ENCODE measurements at regions not wholly inside any gene's neighbourhood (a gene's known extent, or its start where the extent isn't known, plus 50 kb on each side); places are given as distances from the start of the nearest gene placed in this dataset.
"Not testable (repeated sequence)": the region's sequence is repeated elsewhere in the genome, so short reads cannot be mapped to it uniquely, and the experiment has no call there.

DNA sequence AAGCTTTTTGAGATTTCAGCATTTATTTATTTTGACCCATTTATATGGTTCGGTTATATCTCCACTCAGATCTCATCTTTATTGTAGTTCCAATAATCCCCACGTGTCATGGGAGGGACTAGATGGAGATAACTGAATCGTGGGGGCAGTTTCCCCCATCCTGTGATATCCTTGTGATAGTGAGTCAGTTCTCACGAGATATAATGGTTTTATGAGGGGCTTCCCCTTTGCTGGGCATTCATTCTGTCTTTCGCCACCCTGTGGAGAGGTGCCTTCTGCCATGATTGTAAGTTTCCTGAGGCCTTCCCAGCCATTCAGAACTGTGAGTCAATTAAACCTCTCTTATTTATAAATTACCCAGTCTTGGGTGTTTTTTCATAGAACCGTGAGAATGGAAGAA, 96.5 kb upstream of the PCSK1 start:
- DNase-seq (ENCODE audit: low read depth) = no peak

DNA sequence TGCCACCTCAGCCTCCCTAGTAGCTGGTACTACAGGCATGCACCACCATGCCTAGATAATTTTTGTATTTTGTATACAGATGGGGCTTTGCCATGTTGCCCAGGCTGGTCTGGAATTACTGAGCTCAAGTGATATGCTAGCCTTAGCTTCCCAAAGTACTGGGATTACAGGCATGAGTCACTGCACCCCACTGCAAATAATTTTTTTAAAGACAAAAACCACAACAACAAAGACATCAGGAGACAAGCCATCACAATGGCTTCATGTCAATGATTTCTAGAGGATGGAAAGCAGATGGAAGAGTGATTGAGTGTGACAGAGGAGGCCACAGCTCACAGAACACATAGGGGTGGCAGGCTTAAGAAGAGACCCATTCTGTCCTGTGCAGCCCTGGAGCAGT, 97.9 kb upstream of the PCSK1 start:
- no peak for DNase-seq (ENCODE audit: low read depth)

DNA sequence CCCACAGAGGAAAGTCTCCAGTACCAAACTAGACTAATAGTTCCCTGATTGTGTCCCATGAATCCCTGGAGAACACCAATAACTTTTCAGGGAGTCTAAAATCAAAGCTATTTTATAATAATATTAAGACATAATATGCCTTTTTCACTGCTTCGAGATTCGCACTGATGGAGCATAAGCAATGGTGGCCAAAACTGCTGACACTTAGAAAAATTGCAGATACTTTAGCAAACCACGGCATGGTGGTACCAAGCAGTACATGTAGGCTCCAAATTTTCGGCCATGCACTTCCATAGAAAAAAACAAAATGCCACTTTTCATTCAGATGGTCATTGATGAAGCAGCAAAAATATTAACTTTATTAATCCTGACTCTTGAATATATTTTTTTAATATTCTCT, 100.3 kb upstream of the PCSK1 start:
- DNase-seq (ENCODE audit: low read depth) = no peak

DNA sequence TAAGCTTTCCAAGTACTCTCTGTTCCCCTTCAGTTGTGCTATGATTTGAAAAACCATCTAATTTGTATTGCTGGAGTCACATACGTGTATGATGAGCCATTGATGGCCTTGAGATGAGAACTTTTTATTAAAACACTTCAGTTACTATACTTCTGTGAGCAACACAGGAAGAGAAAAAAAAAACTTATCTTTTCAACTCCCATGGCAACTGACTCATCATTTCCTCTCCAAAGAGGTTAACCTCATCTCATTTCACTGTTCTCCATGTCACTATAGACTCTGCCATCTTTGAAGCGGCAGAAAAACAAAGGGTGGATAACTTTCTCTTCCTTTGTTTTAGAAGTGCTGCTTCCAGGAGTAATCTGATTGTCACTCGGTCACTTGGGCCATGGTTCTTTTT, 104.3 kb upstream of the PCSK1 start:
- peak; percentile 5 for DNase-seq (ENCODE audit: low read depth)

DNA sequence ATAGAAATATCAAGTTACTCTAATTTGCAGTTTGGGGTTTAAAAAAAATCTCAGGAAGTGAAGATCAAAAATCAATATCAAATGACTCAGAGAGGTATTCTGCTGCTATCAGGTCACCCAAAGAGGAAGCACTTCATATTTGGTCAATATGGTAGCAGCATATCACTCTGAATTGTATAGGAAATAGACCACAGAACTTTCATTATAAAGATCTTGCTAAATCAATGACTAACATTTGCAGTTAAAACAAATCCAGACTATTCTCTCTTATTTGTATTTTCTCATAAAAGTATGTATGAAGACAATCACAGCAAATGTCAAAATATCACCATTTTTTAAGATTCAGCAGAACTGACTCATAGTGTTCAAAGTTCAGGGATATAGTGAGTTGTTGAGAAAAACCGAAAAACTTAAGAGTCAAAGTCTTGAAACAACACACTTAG, 105.8 kb upstream of the PCSK1 start:
- DNase-seq (ENCODE audit: low read depth) = no peak

DNA sequence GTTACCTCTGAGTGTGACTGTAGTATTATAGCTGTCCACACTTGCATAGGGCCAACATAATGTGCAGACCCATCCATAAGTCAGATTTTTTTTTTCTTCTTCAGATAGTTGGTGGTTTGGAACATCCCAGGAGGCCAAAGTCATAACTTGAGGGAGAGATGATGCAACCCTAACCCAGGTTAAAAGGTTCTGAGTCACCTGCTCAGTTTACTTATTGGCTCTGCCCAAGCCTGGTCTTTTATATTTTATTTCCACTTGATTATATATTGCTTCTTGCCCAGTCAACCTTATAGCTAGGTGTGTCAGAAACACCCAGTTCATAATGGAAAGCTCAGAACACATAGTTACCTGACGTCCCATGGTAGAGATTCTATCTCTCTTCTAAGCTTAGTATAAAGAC, 113.1 kb upstream of the PCSK1 start:
- DNase-seq (ENCODE audit: low read depth) = no peak

DNA sequence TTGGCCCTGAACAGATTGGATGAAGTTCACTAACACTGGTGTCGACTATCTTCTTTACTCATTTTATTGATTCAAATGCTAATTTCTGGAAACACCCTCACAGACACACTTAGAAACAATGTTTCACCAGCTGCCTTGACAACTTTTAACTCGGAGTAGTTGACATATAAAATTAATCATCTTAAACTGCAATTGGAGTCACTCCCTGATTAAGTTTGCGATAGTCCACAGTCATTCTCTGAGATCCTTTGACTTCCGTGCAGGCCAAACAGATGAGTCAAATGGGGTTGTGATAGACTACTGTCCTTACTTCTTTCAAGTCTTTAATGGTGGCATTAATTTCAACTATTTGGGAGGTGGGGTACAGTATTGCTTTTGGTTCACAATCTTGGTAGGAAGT, 114.4 kb upstream of the PCSK1 start:
- no peak for DNase-seq (ENCODE audit: low read depth)

DNA sequence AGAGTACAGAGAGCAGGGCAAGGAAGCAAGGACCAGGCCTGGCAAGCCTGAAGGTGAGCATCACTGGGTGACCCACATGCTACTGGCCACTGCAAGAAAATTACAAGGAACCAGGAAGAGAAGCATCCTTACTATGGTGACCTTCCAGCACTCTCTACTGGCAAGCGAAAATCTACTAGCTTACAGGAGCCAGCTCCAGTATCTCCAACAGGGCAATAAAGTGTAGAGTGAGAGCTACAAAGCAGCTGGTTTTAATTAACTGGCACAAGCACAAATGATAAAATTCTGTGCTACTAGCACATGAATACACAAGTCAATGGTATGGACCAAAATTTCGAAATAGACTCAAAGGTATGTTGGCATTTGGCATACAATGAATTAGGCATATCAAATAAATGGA, 113.3 kb upstream of the CAST start:
- DNase-seq (ENCODE audit: low read depth) = no peak

DNA sequence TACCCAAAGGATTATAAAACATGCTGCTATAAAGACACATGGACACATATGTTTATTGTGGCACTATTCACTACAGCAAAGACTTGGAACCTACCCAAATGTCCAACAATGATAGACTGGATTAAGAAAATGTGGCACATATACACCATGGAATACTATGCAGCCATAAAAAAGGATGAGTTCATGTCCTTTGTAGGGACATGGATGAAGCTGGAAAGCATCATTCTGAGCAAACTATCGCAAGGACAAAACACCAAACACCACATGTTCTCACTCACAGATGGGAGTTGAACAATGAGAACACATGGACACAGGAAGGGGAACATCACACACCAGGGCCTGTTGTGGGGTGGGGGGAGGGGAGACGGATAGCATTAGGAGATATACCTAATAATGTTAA, 101.3 kb upstream of the CAST start:
- DNase-seq (ENCODE audit: low read depth) = not testable (repeated sequence)

DNA sequence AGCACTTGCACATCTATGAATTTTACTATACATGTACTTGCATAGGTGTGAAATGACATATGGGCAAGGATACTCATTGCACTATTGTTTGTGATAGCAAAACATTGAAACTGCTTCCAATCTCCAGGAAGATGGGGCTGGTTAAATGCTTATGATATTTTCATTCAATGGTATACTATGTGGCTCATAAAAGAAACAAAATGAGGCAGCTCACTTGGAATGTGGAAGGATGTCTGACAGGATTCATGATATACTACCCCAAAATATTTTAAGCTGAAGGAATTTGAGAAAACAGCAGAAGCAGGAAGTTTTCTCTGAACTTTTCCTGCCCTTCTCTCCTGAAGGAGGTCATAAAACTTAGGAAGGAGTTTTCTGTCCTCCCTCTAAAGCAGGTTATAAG, 99.6 kb upstream of the CAST start:
- no peak for DNase-seq (ENCODE audit: low read depth)

DNA sequence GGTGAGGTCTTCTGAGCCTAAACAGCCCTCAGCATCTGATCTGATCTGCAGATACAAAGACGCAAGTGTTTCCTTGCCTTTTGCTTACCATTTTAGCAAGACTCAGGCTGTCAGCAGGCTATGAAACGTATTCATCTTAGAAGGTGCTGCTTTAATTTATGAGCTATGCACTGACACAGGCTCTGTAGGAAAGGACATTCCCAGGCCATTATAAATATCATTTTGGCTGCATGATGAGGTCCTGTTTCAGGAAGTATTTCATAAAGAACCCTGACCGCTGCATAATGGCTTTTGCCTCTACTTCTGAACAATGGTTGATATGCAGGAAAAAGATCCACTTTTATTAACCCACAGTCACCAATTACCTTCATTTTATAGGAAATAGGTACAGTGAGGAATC, 98.4 kb upstream of the CAST start:
- DNase-seq (ENCODE audit: low read depth) = no peak

DNA sequence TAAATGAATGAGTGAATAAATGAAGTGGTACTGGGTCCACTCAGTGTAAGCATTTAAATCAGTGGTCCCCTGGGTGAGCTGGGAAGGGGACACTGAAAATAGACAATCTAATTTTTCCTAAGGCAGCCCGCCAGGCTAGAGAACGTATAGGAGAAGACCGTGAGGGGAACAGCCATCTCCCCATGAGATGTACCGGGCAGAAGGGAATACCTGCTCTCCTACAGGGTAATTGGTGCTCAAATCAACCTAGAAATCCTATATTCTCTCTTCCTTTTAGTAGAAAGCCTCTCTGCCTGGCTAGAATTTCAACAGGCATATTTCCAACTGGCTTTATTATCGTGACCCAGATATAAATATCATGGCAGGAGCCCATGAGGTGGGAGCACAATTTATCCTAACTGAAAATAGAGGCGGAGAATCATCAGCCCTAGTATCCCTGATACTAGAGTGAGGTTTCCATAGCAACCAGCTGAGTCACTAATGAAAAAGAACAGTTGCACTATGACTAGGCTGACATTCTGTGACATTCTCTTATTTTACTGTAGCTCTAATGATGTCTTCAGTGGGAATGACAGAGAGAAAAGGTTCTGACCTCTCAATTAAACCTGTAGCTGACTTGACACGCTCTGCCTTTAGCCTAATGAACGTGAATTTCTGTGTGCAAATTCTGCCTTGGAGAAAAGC, 96.5 kb upstream of the CAST start:
- no peak for DNase-seq (ENCODE audit: low read depth)

DNA sequence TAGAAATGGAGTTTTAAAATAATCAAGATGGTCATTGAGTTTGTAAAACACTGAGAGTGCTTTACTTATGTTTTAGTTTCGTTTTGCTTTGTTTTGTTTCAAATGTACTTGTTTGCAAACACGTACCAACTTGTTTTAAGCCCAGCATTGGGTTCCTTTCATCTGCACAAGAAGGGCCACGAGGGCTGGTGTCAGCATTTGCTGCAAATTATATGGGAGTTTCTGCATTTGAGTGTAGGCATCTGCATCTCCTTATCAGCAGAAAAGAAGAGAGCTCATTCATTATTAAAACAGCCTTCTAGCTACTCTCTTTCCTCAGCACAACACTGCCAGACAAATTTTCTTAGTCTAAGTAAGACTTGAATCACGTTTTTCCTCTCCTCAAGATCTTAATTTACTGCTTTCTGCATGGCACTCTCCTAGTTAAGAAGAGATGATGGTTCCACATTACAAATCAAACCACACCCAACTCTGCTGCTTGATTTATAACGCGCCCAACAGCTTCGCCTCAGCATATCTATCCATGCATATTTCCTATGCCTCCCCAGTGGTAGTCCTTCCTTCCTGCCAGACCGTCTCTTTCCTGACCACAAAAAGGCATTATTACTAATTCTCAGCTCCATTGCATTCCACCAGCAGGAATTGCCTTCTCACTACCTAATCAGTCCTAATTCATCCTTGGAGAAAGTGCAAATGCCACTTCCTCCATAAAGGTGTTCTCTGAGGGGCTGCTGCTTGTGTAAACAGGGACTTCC, 95.2 kb upstream of the CAST start:
- peak; percentile 9 for DNase-seq (ENCODE audit: low read depth)

DNA sequence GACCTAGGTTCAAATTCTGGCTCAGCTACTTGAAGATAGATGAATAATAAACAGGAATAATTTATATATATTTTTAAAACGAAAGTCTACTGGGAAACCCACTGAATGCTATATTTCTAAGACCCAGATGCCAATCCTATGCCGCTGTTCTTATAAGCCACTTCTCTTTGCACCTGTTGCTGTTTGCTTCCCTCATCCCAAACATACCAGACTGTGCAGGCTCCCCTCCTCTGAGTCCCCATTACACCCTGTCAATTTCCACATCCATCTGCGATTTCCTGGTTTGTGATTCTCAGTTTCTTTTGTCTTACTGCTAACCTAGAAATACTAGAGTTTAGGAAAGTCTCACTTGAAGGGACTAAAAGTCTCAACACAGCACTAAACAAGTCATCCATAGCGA, 92.8 kb upstream of the CAST start:
- no peak for DNase-seq (ENCODE audit: low read depth)

DNA sequence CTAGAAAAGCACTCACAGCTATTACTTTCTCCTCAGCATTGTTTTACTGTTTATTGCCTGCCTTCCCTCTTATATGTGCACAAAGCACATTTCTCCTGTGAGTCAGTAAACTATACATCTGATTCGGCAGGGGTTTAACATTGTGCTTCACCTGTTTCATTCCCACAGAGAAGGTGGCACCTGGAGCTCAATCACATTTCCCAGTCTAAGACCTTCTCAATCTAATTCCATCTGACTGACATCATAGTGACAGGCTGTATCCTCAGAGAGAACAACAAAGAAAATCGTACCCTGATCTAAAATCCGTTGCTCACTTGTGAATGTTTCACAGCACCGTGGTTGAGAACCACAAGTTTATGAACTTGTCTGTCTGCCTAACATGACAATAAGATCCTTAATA, 92.4 kb upstream of the CAST start:
- DNase-seq (ENCODE audit: low read depth) = no peak

DNA sequence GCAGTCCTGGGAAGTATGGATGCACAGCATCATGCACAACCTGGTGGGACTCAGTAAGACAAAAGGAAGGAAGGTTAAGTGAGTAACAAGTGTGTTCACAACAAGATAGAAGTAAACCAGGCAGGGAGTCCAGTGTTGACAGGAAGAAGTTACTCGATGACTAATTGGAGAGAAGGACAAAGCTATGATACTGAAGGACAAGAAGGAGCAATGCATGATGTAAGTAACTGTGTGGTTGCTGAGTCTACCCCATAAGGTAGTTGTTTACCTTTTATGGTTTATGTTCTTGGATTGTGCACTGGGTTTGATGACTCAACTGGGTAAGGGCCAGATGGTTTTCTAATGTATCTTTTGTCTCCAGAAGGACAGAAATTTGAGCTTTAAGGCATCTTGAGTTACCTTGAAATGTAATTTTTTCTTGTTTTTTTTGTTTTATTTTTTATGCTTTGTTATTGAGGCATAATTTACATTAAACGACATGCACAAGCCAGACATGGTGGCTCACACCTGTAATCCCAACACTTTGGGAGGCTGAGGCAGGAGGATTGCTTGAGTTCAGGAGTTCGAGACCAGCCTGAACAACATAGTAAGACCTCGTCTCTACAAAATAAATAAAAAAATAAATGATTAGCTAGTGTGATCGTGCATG, 89.2 kb upstream of the CAST start:
- no peak for DNase-seq (ENCODE audit: low read depth)

DNA sequence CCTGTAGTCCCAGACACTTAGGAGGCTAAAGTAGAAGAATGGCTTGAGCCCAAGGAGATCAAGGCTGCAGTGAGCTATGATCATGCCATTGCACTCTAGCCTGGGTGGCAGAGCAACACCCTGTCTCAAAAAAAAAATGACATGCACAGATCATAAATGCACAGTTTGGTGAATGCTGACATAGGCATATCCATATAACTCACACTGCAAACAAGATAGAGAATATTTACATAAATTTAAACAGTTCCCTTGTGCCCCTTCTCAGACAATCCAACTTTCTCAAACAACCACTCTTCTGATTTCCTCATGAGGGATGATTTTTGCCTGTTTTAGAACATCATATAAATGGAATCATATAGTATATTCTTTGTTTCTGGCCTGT, 88.7 kb upstream of the CAST start:
- no peak for DNase-seq (ENCODE audit: low read depth)

DNA sequence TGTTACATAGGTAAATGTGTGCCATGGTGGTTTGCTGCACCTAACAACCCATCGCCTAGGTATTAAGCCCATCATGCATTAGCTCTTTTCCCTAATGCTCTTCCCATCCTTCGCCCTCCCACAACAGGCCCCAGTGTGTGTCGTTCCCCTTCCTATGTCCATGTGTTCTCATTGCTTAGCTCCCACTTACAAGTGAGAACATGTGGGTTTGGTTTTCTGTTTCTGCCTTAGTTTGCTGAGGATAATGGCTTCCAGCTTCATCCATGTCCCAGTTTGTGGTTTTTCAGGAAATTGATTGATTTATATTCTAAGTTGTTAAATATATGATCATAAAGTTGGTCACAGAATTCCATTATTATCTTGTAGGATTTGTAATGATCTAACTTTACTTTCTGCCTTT, 85.3 kb upstream of the CAST start:
- DNase-seq (ENCODE audit: low read depth) = no peak

DNA sequence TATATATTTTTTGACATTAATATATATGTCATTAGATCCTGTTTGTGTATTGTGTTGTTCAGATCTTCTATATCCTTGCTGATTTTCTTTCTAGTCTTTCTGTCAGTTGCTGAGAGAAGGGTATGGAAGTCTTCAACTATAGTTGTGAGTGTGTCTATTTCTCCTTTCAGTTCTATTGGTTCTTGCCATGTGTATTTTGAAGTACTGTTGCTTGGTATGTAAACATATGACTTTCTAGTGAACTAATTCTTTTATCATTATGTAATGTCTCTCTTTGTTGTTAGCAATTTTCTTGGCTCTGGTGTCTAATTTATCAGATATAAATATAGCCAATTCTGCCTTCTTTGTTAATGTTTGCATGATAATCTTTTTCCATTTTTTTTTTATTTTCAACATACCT, 84.3 kb upstream of the CAST start:
- no peak for DNase-seq (ENCODE audit: low read depth)

DNA sequence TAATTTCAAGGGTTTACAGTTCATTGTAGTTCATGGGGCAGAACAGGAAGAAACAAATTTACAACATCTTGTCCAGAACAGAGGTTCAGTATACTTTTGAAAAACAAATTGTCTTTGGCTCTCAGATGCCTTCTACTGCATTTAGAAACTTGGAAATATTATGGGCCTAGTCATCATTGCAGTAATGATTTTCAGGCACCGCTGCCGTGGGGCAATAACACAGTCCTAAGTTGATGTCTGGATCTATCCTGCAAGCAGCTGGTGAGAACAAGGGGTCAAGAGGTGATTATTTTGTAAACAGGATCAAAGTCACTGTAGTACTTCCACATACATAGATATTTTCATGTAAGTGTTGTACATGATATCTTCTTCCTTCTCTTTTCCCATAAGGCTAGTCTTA, 82.5 kb upstream of the CAST start:
- DNase-seq (ENCODE audit: low read depth) = no peak

DNA sequence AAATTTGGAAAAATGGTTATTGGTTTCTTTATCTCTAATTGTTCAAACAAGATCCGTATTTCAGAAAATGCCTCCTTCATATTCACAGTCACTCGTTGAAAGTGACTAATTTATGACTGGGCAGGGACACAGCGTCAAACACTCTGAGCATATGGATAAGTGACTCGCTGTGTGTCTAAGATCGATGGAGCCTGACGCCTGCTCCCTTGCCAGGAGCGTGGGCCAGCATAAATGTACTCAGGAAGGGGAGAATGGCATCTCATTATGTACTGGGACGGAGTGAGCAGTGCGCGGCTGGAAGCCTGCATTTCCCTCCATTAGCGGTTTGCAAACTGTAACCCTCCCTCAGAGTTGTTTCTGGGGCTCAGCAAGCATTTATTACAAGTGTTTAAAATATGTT, 79.8 kb upstream of the CAST start:
- DNase-seq (ENCODE audit: low read depth) = no peak

DNA sequence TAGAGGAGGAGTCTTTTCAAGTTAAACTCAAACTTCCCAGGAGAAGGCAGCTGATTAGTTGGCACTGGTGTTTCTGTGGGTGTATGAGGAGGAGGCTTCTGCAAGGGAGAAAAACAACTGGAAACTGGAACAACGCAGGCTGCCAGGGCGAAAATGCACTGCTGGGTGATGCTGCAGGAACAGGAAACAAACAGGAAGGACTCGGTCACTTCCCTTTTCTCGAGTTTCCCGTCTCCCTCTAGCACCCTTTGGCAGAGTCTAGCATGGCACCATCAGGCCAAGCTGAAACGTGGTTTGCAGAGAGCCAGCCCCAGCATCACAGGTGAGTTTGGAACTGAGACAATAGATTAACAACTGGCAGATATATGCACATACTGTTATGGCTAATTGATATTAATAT, 77.5 kb upstream of the CAST start:
- DNase-seq (ENCODE audit: low read depth) = no peak

DNA sequence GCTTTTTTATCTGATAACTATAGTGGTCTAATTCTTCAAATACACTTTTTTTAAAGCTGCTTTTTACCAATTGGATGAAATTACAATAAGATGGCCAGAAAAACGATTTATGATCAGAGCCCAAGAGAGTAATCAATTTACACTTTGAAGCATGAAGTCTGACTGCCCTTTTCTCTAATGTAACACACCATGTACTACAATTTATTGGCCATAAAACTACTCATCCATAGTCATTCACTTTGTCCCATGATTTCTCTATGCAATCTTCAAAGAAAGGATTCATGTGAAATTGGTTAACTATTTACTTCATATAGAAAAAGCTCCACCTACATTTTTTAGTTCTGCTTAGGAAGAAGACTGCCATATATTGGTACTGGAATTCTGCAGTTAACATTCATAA, 73.6 kb upstream of the CAST start:
- no peak for DNase-seq (ENCODE audit: low read depth)

DNA sequence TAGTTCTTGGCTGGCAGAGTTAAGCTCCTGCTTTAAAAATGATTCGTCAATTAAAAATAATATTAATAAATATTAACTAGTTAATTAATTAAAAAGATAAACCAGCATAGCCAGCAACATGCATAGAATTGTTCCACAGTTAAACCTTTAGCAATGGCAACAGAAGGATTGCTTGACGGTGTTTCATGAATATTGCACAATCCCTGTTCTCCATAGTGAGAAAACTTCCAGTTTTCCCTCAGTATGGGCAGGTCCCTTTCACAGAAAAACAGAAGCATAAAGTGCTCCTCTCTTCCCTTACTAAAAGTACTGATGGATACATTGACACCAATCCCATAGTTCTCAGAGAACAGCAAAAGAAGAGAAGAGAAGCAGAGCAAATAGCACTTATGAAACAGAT, 71.4 kb upstream of the CAST start:
- no peak for DNase-seq (ENCODE audit: low read depth)
